ENCODE measurements at regions not wholly inside any gene's neighbourhood (a gene's known extent, or its start where the extent isn't known, plus 50 kb on each side); places are given as distances from the start of the nearest gene placed in this dataset.

GRCh38 chr2:166675553-166675952, 181.5 kb upstream of the SCN7A start:
- TF ChIP-seq CTCF (conservative IDR thresholded peaks at IDR 0.05) = no peak
- no peak overlapping the region for H3K27ac ChIP-seq

- H3K27ac ChIP-seq = no peak overlapping the region
- no peak for TF ChIP-seq CTCF (conservative IDR thresholded peaks at IDR 0.05)
These were observed 179.9 kb upstream of the SCN7A start for GRCh38 chr2:166673986-166674385.

GRCh38 chr2:166671801-166672200, 177.8 kb upstream of the SCN7A start:
- TF ChIP-seq CTCF (conservative IDR thresholded peaks at IDR 0.05) = no peak
- no peak overlapping the region for H3K27ac ChIP-seq

- no peak overlapping the region for H3K27ac ChIP-seq
These were observed 177.2 kb upstream of the SCN7A start for GRCh38 chr2:166671235-166671634.

GRCh38 chr2:166665991-166666940, 172.2 kb upstream of the SCN7A start:
- TF ChIP-seq CTCF (conservative IDR thresholded peaks at IDR 0.05) = no peak

More at GRCh38 chr2:166671235-166671634, 177.2 kb upstream of the SCN7A start:
- TF ChIP-seq CTCF (conservative IDR thresholded peaks at IDR 0.05) = no peak

GRCh38 chr2:166661824-166662223, 167.8 kb upstream of the SCN7A start:
- no peak overlapping the region for H3K27ac ChIP-seq
- no peak for TF ChIP-seq CTCF (conservative IDR thresholded peaks at IDR 0.05)

More at GRCh38 chr2:166665991-166666940, 172.2 kb upstream of the SCN7A start:
- no peak overlapping the region for H3K27ac ChIP-seq

GRCh38 chr2:166661391-166661790, 167.3 kb upstream of the SCN7A start:
- TF ChIP-seq CTCF (conservative IDR thresholded peaks at IDR 0.05) = no peak
- no peak overlapping the region for H3K27ac ChIP-seq
